GM08714 (cell line): ENCODE measurements at regions not wholly inside any gene's neighbourhood (a gene's known extent, or its start where the extent isn't known, plus 50 kb on each side); places are given as distances from the start of the nearest gene placed in this dataset.
"Not testable (repeated sequence)": the region's sequence is repeated elsewhere in the genome, so short reads cannot be mapped to it uniquely, and the experiment has no call there.

Experiments used
- H3K4me3 ChIP-seq: fragments of 200-500 bp; sonication (Bioruptor generic); 2 replicates; pipeline ENCODE4 v1.5.1; 2014; ENCODE audit warnings: mild to moderate bottlenecking, low read length, inconsistent platforms
- ZNF274 ChIP-seq: IDR thresholded peaks from 2 replicates; pipeline ENCODE4 v1.6.1; 2012; ENCODE audit warnings: mild to moderate bottlenecking, low read depth, low read length

- H3K4me3 ChIP-seq, result no peak overlapping the region
- TF ChIP-seq ZNF274, result no peak
Measured at GRCh38 chr3:71989165-71989564, 204.2 kb upstream of the PROK2 start.

DNA sequence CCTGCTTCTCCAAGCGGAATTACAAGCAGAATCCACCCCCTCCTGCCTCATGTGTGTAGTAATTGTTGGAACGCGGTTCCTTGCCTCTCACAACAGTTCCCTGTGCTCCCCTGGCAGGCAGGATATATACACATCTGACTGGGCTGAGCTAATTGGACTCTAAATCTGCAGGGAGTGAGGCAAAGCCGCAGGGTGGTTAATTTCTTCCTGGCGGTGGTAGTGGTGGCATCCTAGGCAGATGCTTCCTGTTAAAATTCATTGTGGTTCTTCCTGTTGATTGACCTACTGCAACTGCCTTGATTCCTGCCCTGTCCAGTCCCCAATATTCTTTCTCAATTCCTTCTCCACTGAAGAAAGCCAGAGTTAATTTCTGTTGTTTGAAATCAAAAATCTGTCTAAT, 202.9 kb upstream of the PROK2 start:
- H3K4me3 ChIP-seq, result no peak overlapping the region

GRCh38 chr3:71987089-71987735, 202.3 kb upstream of the PROK2 start:
- no peak for TF ChIP-seq ZNF274
- no peak overlapping the region for H3K4me3 ChIP-seq

More for the DNA sequence above, 202.9 kb upstream of the PROK2 start:
- no peak for TF ChIP-seq ZNF274

- TF ChIP-seq ZNF274, result no peak
- H3K4me3 ChIP-seq, result no peak overlapping the region
Measured at GRCh38 chr3:71986606-71987005, 201.7 kb upstream of the PROK2 start.

- peak overlapping the region; percentile 0; the same call in 1 of the 2 replicates for H3K4me3 ChIP-seq
- TF ChIP-seq ZNF274, result no peak
Measured at GRCh38 chr3:71984843-71985613, 200.1 kb upstream of the PROK2 start.

DNA sequence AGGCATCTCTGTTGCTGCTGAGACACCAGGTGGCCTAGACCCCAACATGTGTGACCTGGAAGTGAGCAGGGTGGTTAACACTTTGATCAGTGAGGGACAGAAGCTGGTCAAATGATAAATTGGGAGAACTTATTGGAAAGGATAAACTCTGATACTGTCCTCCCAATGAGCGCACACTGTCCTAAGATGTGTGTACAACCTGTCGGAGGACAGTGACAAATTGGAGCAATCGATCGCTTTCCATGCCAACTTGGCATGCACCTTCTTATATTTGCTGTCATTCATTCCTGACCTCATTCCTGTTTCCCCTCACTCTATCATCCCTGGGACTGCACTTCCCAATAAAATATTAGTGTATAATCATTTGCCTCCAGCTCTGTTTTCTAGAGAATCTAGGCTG, 198.7 kb upstream of the PROK2 start:
- TF ChIP-seq ZNF274, result no peak
- H3K4me3 ChIP-seq, result no peak overlapping the region

DNA sequence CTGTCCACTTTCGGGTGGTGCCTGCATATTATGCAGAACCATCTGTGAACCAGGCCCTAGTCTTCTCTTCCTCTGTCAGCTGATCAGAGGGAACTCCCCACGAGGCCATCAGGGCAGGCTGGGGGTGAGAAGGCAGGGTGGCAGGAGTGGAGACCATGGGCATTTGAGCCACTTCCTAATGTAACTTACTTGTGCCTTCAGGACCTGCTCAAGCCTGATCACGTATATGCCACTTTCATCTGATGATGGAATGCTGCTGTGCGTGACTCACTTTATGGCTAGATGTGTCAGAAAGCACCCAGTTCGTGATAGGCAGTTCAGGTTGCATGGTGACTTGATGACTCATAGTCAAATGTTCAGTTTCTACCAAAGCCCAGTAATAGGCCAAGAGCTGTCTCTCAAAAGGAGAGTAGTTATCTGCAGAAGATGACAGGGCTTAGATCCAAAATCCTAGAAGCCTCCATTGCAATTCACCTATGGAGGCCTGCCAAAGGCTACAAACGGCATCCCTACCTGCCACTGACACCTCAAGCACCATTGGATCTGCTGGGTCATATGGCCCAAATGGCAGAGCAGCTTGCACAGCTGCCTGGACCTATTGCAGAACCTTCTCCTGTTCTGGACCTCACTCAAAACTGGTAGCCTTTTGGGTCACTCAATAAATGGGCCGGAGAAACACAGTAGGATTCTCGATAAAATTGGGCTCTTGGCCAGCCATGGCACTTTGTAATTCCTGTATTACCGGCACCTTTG, 197.7 kb upstream of the PROK2 start:
- not testable (repeated sequence) for H3K4me3 ChIP-seq

DNA sequence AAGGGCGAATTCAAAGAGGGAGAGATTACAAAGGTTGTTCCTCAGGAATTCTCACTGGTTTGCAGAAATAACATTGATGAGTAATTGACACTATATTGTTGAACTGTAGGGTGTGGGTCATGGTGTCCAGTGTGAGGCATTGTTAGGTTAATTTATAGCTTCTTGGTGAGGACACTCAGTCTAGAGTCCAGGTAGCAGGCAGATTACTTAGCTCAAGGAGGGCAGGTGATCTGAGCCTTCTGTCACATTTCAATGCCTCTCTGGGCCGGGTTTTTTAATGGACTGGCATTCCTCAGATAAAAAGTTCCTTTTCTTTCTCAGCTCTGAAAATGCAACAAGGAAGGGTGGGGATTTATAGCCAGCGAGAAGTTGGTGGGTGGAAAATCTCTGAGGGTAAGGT, 194.2 kb upstream of the PROK2 start:
- no peak overlapping the region for H3K4me3 ChIP-seq
- no peak for TF ChIP-seq ZNF274

- TF ChIP-seq ZNF274, result no peak
- peak overlapping the region; percentile 41; the same call in 1 of the 2 replicates for H3K4me3 ChIP-seq
Measured at GRCh38 chr3:71978150-71978721, 193.3 kb upstream of the PROK2 start.

- TF ChIP-seq ZNF274, result no peak
- H3K4me3 ChIP-seq, result no peak overlapping the region
Measured at GRCh38 chr3:71977525-71977924, 192.6 kb upstream of the PROK2 start.

GRCh38 chr3:71975573-71975972, 190.6 kb upstream of the PROK2 start:
- no peak for TF ChIP-seq ZNF274
- no peak overlapping the region for H3K4me3 ChIP-seq

GRCh38 chr3:71974786-71975185, 189.8 kb upstream of the PROK2 start:
- H3K4me3 ChIP-seq, result no peak overlapping the region

GRCh38 chr3:71973274-71974030, 188.5 kb upstream of the PROK2 start:
- no peak for TF ChIP-seq ZNF274

More at GRCh38 chr3:71974786-71975185, 189.8 kb upstream of the PROK2 start:
- TF ChIP-seq ZNF274, result no peak

DNA sequence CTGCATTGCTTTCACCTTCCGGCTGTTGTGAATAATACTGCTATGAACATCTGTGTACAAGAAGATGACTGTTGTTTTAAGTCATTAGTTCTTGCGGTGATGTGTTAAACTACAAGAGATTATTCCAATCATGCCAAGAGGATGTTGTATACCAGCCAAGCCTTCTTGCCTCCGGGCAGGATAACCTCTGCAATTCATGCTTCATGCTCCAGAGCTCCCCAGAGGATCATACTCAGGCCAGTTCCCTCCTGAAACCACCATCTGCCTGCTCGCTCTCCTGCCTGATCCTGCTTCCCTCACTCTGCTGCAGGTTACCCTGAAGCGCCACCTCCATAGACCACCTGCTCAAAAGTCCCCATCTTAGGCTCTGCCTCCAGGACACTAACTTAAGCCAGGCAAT, 187.1 kb upstream of the PROK2 start:
- TF ChIP-seq ZNF274, result no peak
- no peak overlapping the region for H3K4me3 ChIP-seq

More at GRCh38 chr3:71973274-71974030, 188.5 kb upstream of the PROK2 start:
- no peak overlapping the region for H3K4me3 ChIP-seq

- H3K4me3 ChIP-seq, result no peak overlapping the region
- no peak for TF ChIP-seq ZNF274
Measured at GRCh38 chr3:71968544-71968943, 183.6 kb upstream of the PROK2 start.
